ENCODE measurements at regions not wholly inside any gene's neighbourhood (a gene's known extent, or its start where the extent isn't known, plus 50 kb on each side); places are given as distances from the start of the nearest gene placed in this dataset.
"Not testable (repeated sequence)": the region's sequence is repeated elsewhere in the genome, so short reads cannot be mapped to it uniquely, and the experiment has no call there.

DNA sequence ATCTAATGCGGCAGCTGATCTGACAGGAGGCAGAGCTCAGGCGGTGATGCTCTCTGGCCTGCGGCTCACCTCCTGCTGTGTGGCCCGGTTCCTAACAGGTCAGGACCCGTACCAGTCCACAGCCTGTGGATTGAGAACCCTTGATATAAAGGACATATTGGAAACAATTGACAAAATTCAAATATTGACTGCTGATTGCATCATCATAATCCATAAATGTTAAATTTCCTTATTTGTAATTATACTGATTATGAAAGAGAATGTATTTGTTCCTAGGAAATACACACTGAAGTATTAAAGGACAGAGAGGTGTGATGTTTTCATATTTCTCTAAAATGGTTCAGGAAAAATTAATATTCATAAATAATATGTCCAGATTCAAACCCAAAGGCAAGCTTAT, 63.8 kb upstream of the SRD5A2 start:
- no peaks in the 10 kb centered on the region for H3K36me3 ChIP-seq
- no peak overlapping the region for H3K4me3 ChIP-seq
- H3K27me3 ChIP-seq = no peaks in the 10 kb centered on the region
- no peaks in the 10 kb centered on the region for H3K9me3 ChIP-seq
- in situ Hi-C loops (cut with MboI; ENCODE audit: low pct_ligation_motif_present in 1 of 4, low pct_unique_long_range_greater_than_20kb in 1 of 4, low sequenced_read_pairs in 3 of 4) (no loop called here), intact Hi-C loops (cut with DNase I; ENCODE audit: low total_unique reads) (no loop called here)
- no peak for DNase-seq
- H3K4me1 ChIP-seq = no peaks in the 10 kb centered on the region
- 69 to 100% methylated on average over 1 to 5 of the region's 5 CpGs for WGBS, 2 donors (ENCODE audit: low coverage in 1 of 2)
- TF ChIP-seq, protein P1, sequence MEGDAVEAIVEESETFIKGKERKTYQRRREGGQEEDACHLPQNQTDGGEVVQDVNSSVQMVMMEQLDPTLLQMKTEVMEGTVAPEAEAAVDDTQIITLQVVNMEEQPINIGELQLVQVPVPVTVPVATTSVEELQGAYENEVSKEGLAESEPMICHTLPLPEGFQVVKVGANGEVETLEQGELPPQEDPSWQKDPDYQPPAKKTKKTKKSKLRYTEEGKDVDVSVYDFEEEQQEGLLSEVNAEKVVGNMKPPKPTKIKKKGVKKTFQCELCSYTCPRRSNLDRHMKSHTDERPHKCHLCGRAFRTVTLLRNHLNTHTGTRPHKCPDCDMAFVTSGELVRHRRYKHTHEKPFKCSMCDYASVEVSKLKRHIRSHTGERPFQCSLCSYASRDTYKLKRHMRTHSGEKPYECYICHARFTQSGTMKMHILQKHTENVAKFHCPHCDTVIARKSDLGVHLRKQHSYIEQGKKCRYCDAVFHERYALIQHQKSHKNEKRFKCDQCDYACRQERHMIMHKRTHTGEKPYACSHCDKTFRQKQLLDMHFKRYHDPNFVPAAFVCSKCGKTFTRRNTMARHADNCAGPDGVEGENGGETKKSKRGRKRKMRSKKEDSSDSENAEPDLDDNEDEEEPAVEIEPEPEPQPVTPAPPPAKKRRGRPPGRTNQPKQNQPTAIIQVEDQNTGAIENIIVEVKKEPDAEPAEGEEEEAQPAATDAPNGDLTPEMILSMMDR (IDR thresholded peaks at IDR 0.05) = no peak
- TF ChIP-seq EP300 (IDR thresholded peaks at IDR 0.05; ENCODE audit: low read depth) (no peak), POLR2AphosphoS5 (IDR thresholded peaks at IDR 0.05) (no peak), POLR2A (IDR thresholded peaks at IDR 0.05) (no peak)
- H3K27ac ChIP-seq = no peak overlapping the region

DNA sequence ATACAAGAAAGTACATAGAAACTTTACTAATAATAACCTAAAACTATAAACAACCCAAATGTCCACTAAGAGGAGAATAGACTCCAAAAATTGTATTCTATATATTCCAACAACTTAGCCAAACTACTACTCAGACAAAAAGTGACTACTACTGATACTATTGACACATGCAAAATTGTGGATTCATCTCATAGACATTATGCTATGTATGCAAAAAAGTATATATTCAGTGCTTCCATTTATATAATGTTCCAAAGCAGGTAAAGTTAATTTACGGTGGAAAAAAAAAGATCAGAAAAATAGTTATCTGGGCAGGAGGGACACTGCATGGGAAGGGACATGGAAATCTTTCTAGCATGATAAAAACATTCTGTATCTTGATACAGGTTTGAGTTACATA, 62.0 kb upstream of the SRD5A2 start:
- Histone ChIP-seq H3K27me3 (no peaks in the 10 kb centered on the region), H3K27ac (no peak overlapping the region), H3K4me3 (no peak overlapping the region), H3K36me3 (no peaks in the 10 kb centered on the region), H3K4me1 (no peaks in the 10 kb centered on the region), H3K9me3 (no peaks in the 10 kb centered on the region)
- intact Hi-C loops (cut with DNase I; ENCODE audit: low total_unique reads) = no loop called here
- DNase-seq = no peak
- TF ChIP-seq POLR2AphosphoS5 (IDR thresholded peaks at IDR 0.05) (no peak), POLR2A (IDR thresholded peaks at IDR 0.05) (no peak), EP300 (IDR thresholded peaks at IDR 0.05; ENCODE audit: low read depth) (no peak)
- TF ChIP-seq, protein P1 (IDR thresholded peaks at IDR 0.05) = no peak
- in situ Hi-C loops (cut with MboI; ENCODE audit: low pct_ligation_motif_present in 1 of 4, low pct_unique_long_range_greater_than_20kb in 1 of 4, low sequenced_read_pairs in 3 of 4) = no loop called here
- 82 to 91% methylated on average over 1 of the region's 1 CpG for WGBS, 2 donors (ENCODE audit: low coverage in 1 of 2)

DNA sequence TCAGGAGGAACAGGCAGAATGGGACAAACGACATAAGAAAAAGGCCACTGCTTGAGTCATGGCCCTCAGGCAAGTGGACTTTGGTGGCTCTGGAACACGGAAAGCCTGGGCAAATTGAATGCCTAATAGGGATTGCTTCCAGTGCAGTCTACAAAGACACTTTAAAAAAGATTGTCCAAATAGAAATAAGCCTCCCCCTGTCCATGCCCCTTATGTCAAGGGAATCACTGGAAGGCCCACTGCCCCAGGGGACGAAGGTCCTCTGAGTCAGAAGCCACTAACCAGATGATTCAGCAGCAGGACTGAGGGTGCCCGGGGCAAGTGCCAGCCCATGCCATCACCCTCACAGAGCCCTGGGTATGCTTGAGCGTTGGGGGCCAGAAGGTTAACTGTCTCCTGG, 51.5 kb upstream of the SRD5A2 start:
- H3K27me3 ChIP-seq; H3K4me3 ChIP-seq; in situ Hi-C loops (cut with MboI; ENCODE audit: low pct_ligation_motif_present in 1 of 4, low pct_unique_long_range_greater_than_20kb in 1 of 4, low sequenced_read_pairs in 3 of 4); H3K4me1 ChIP-seq; intact Hi-C loops (cut with DNase I; ENCODE audit: low total_unique reads); H3K27ac ChIP-seq; H3K9me3 ChIP-seq; H3K36me3 ChIP-seq; DNase-seq: not testable (repeated sequence)
- WGBS, 2 donors (ENCODE audit: low coverage in 1 of 2) = 50 to 74% methylated on average over 2 to 5 of the region's 5 CpGs

All from transverse colon (tissue), 4 donors.